Prostate gland (tissue), 2 donors: ENCODE measurements at regions not wholly inside any gene's neighbourhood (a gene's known extent, or its start where the extent isn't known, plus 50 kb on each side); places are given as distances from the start of the nearest gene placed in this dataset.

Source experiments
- POLR2A ChIP-seq: fragments of 450-650 bp; IDR thresholded peaks from one replicate; pipeline ENCODE4 v1.6.1; 2016; ENCODE audit warnings: antibody characterized with exemption, mild to moderate bottlenecking
- TF ChIP-seq, protein P1 (sequence below), 4 experiments: fragments of 200-600 bp in 2 of 4; fragments of 450-650 bp in 2 of 4; sonication (generic) in 2 of 4; IDR thresholded peaks; 1 replicate in 3 of 4; 2 replicates in 1 of 4; pipeline ENCODE4 v1.5.1; 2016 to 2019; ENCODE audit warnings: antibody characterized with exemption in 4 of 4, mild to moderate bottlenecking in 2 of 4, moderate library complexity in 2 of 4

DNA sequence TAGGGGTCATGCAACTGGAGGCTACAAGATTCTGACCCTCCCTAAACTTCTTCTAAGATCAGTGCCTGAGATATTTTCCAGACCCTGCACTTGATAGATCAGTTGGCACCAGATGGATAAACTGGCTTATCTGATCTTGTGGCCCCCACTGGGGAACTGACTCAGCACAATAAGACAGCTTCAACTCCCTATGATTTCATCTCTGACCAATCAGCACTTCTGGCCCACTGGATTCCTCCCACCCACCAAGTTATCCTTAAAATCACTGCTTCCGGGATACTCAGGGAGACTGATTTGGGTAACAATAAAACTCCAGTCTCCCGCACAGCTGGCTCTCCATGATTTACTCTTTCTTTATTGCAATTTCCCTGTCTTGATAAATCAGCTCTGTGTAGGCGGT lies 2180.4 kb upstream of the WWC1 start:
- TF ChIP-seq, protein P1, sequence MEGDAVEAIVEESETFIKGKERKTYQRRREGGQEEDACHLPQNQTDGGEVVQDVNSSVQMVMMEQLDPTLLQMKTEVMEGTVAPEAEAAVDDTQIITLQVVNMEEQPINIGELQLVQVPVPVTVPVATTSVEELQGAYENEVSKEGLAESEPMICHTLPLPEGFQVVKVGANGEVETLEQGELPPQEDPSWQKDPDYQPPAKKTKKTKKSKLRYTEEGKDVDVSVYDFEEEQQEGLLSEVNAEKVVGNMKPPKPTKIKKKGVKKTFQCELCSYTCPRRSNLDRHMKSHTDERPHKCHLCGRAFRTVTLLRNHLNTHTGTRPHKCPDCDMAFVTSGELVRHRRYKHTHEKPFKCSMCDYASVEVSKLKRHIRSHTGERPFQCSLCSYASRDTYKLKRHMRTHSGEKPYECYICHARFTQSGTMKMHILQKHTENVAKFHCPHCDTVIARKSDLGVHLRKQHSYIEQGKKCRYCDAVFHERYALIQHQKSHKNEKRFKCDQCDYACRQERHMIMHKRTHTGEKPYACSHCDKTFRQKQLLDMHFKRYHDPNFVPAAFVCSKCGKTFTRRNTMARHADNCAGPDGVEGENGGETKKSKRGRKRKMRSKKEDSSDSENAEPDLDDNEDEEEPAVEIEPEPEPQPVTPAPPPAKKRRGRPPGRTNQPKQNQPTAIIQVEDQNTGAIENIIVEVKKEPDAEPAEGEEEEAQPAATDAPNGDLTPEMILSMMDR (IDR thresholded peaks at IDR 0.05): no peak
- TF ChIP-seq POLR2A: no peak
